Astrocyte (in vitro differentiated cells and primary cell): ENCODE measurements at regions not wholly inside any gene's neighbourhood (a gene's known extent, or its start where the extent isn't known, plus 50 kb on each side); places are given as distances from the start of the nearest gene placed in this dataset.

Experiments used
- CTCF ChIP-seq: IDR thresholded peaks from 2 replicates; pipeline ENCODE4 v1.5.1; 2011; ENCODE audit warnings: low read depth, mild to moderate bottlenecking, inconsistent platforms, low read length, moderate library complexity; ENCODE audit not compliant: insufficient read depth
- EZH2 ChIP-seq: IDR thresholded peaks from 2 replicates; pipeline ENCODE4 v1.6.1; 2012; ENCODE audit warnings: mild to moderate bottlenecking, low read length, inconsistent platforms; ENCODE audit not compliant: insufficient read depth

- TF ChIP-seq CTCF (no peak), EZH2 (no peak)
Measured at GRCh38 chr5:168059131-168059530, 232.3 kb upstream of the WWC1 start.
